Heart right ventricle (tissue), 16 donors: ENCODE measurements at regions not wholly inside any gene's neighbourhood (a gene's known extent, or its start where the extent isn't known, plus 50 kb on each side); places are given as distances from the start of the nearest gene placed in this dataset.

ENCODE experiments used
- ATAC-seq, 8 donors: fragments of 200-7000 bp; cut with Tn5 transposase; one replicate each; pipeline ENCODE4 v1.9.1; 2020; ENCODE audit warnings: mild to moderate bottlenecking in 8 of 8, moderate library complexity in 8 of 8, moderate number of reproducible peaks in 1 of 8
- DNase-seq, 2 donors: peaks; one replicate each; pipeline ENCODE4 v3.0.0-alpha.2; 2020
- H3K27ac ChIP-seq, 10 donors: fragments of 200-600 bp; sonication (generic) in 2 of 10; one replicate each; pipeline versions ENCODE4 v1.5.0 to v1.8.0; 2020 to 2022; ENCODE audit warnings: mild to moderate bottlenecking in 3 of 10
- H3K27me3 ChIP-seq, 7 donors: fragments of 200-600 bp; one replicate each; pipeline ENCODE4 v1.8.0; 2021 to 2022; ENCODE audit warnings: mild to moderate bottlenecking in 2 of 7
- H3K36me3 ChIP-seq, 9 donors: fragments of 200-600 bp; sonication (generic) in 1 of 9; one replicate each; pipeline versions ENCODE4 v1.5.0 to v1.8.0; 2020 to 2022; ENCODE audit warnings: mild to moderate bottlenecking in 2 of 9
- H3K4me1 ChIP-seq, 9 donors: fragments of 200-600 bp; sonication (generic) in 1 of 9; one replicate each; pipeline versions ENCODE4 v1.5.0 to v1.8.0; 2020 to 2022; ENCODE audit warnings: mild to moderate bottlenecking in 4 of 9
- H3K4me3 ChIP-seq, 10 donors: fragments of 200-600 bp; sonication (generic) in 2 of 10; one replicate each; pipeline versions ENCODE4 v1.5.0 to v1.8.0; 2020 to 2022; ENCODE audit warnings: mild to moderate bottlenecking in 7 of 10, moderate library complexity in 2 of 10
- H3K9me3 ChIP-seq, 11 donors: fragments of 200-600 bp in 10 of 11; sonication (generic) in 2 of 11; one replicate each; pipeline versions ENCODE4 v1.5.0 to v1.8.0; 2013 to 2022; ENCODE audit warnings: mild to moderate bottlenecking in 2 of 11, control low read depth in 1 of 11, moderate library complexity in 1 of 11
- CTCF ChIP-seq, 9 donors: fragments of 200-600 bp; sonication (generic) in 2 of 9; IDR thresholded peaks; one replicate each; pipeline versions ENCODE4 v1.5.0 to v1.8.0; 2021 to 2022; ENCODE audit warnings: antibody characterized with exemption in 9 of 9, mild to moderate bottlenecking in 5 of 9, moderate library complexity in 1 of 9
- WGBS, 2 donors: extraction: QIAGEN DNeasy Blood & Tissue Kit; methylation state at CpG; one replicate each; pipeline ENCODE4 v1.1.7; 2013; ENCODE audit warnings: inconsistent platforms in 1 of 2; 5-methylcytosine and 5-hydroxymethylcytosine counted together
- intact Hi-C, 10 donors: fragments of 100-400 bp; cut with DNase I; formaldehyde crosslinking; loops; one replicate each; pipeline versions ENCODE4 v1.11.1 to v1.14.2; 2022
- donor health status: Arrhythmogenic right ventricular cardiomyopathy.
- donor health status: ischemic (EF 13 %, LVEDD 7.1; RV severe dilation, severe dysfunction).
- donor health status: healthy with polysubstance abuse.
- donor health status: DM: no; HTN: yes; CAD: no.
- donor health status: DM: no; HTN: no; CAD: no.
- donor health status: ischemic (EF 25% LVEDD 6.9; RV normal size, moderate dysfunction).
- donor health status: ischemic (EF 25% LVEDD 5.7; RV mildly dilated, moderate dysfunction).
- donor health status: healthy.
- donor health status: DM: yes; HTN: yes; CAD: no.
- donor health status: Ischemic cardiomyopathy.
- donor health status: ischemic (EF 35%, LVEDD 5.7; RV mildly dilated, moderate dysfunction).
- donor health status: nonischemic (EF 11% LVEDD 7.7; RV severe dilation, severe dysfunction).
- donor health status: DM: yes; HTN: yes; CAD: no.
- donor health status: PGD.
- donor health status: ischemic (EF 29% LVEDD 5.4; RV normal size, mild dysfunction).
- donor health status: nonischemic (EF 23%, LVEDD 6.1; RV moderate dilation, normal function).

GRCh38 chr12:67773896-67774295 lies 125.4 kb downstream of the DYRK2 start:
- Histone ChIP-seq H3K4me1 (peaks cover 4 to 25% (median 17%) of the 10 kb centered on the region in 9 donors), H3K27ac (peak overlapping the region in 6 of 10 donors; percentile 34 to 83 (median 81)), H3K36me3 (no peaks in the 10 kb centered on the region), H3K9me3 (no peaks in the 10 kb centered on the region), H3K4me3 (no peak overlapping the region), H3K27me3 (no peaks in the 10 kb centered on the region)
- peak in 4 of 8 donors; percentile 30 to 58 (median 37) for ATAC-seq
- no peak for DNase-seq
- TF ChIP-seq CTCF (IDR thresholded peaks at IDR 0.05), result no peak
- WGBS, 2 donors, result 39 to 55% methylated on average over 2 of the region's 2 CpGs
- intact Hi-C loops, result no loop called here

GRCh38 chr12:67774983-67775587 lies 126.5 kb downstream of the DYRK2 start:
- Histone ChIP-seq H3K4me1 (peaks cover 4 to 25% (median 17%) of the 10 kb centered on the region in 9 donors), H3K9me3 (no peaks in the 10 kb centered on the region), H3K27me3 (no peaks in the 10 kb centered on the region), H3K36me3 (no peaks in the 10 kb centered on the region), H3K27ac (no peak overlapping the region), H3K4me3 (no peak overlapping the region)
- 69 to 80% methylated on average over 4 of the region's 4 CpGs for WGBS, 2 donors
- intact Hi-C loops, result loop anchor here in 1 of 10 donors (1.0 kb wide), 1 partner anchor 139 kb away; no protein-coding TSS in a partner anchor
- TF ChIP-seq CTCF (IDR thresholded peaks at IDR 0.05), result no peak
- DNase-seq (no peak), ATAC-seq (no peak)

GRCh38 chr12:67780580-67781084 lies 132.1 kb downstream of the DYRK2 start:
- TF ChIP-seq CTCF (IDR thresholded peaks at IDR 0.05), result no peak
- Histone ChIP-seq H3K4me1 (peaks cover 0 to 18% (median 0%) of the 10 kb centered on the region in 9 donors), H3K9me3 (no peaks in the 10 kb centered on the region), H3K4me3 (no peak overlapping the region), H3K27ac (no peak overlapping the region), H3K27me3 (no peaks in the 10 kb centered on the region), H3K36me3 (no peaks in the 10 kb centered on the region)
- WGBS, 2 donors, result 75 to 81% methylated on average over 3 of the region's 3 CpGs
- no peak for ATAC-seq
- DNase-seq, result no peak
- intact Hi-C loops, result loop anchor here in 2 of 10 donors (10.0 kb wide), 1 partner anchor 126 kb away; no protein-coding TSS in a partner anchor

- TF ChIP-seq CTCF (IDR thresholded peaks at IDR 0.05), result no peak
- Histone ChIP-seq H3K27me3 (no peaks in the 10 kb centered on the region), H3K9me3 (no peaks in the 10 kb centered on the region), H3K27ac (peak overlapping the region in 1 of 10 donors; percentile 77), H3K4me1 (peaks cover 0 to 19% (median 0%) of the 10 kb centered on the region in 9 donors), H3K36me3 (no peaks in the 10 kb centered on the region), H3K4me3 (no peak overlapping the region)
- ATAC-seq (no peak), DNase-seq (no peak)
- intact Hi-C loops, result loop anchor here in 2 of 10 donors (10.0 kb wide), 1 partner anchor 128 kb away; no protein-coding TSS in a partner anchor
- WGBS, 2 donors, result 94 to 100% methylated on average over 1 of the region's 1 CpG
Measured at GRCh38 chr12:67782573-67782972, 134.0 kb downstream of the DYRK2 start.
